HG02970 (cell line): ENCODE measurements at regions not wholly inside any gene's neighbourhood (a gene's known extent, or its start where the extent isn't known, plus 50 kb on each side); places are given as distances from the start of the nearest gene placed in this dataset.

Experiments
- ATAC-seq: cut with Tn5 transposase; IDR thresholded peaks from one replicate; pipeline ENCODE4 v1.9.1; 2021; ENCODE audit warnings: mild to moderate bottlenecking, moderate library complexity, moderate number of reproducible peaks; ENCODE audit not compliant: unreplicated experiment, low FRiP score

DNA sequence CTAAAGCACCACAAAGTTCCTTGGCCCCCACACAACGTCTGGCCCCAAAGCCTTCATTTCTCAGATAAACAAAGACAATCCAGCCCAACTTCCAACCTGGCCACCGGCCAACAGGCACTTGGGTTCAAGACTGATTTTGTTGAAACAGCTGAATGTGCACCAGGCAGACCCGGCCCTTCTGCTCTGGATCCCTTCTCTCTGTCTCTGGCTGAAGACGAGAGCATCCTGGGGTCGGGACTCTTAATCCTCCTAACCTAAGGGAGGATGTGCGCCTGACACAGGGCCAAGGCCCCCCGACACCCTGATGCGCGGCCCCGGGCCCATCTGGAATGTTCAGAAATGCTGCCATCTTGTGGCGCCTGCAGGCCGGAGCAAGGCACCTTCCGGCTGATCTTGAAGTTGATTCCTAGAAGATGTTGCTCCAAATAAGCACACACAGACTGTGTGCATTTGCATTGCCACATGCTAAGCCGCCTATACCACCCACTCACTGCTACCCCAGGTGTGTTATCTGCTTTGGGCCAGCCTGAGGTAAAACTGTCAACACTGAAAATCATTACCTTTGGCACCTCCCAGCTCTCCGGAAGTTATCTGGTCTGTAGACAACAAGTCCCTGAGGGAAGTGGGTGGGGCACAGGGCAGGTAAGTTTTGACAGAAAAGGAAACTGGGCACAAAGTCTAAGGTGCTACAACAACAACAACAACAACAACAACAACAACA is 98.4 kb upstream of the HABP2 start:
- no peak for ATAC-seq

DNA sequence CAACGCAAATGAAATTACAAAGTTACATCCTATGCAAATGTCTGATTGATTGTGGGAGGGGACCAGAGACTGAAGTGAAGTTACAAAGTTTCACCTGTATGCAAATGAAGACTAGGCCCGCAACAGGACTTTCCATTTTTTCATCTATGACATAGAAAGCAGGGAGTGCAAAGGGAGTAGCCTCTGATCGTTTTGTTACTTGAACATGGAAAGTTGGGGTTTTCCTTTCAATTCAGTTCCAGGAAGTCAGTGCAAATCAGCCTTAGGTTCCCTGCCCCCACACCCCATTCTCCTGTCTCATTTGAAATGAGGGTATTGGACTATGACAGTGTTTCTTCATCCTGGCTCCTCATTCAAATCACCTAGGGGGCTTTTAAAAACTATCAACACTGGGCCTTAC is 96.9 kb upstream of the HABP2 start:
- no peak for ATAC-seq

DNA sequence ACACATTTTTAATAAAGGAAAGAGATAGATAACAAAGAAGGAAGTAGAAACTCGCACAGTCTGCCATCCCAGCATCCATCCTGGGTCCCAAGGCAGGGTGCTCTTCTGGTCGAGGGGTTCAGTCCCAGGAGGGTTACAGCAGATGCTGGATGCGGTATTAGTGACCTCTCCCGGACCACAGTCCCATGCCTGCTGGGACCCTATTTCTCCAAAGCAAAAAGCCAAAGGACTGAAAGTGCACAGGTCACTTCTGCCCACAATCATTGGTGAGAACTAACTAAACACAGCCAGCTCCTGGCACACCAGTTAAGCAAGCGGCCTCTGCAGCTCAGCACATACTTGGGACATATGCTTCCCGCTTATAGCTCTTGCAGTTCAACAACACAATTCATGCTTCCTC is 96.1 kb upstream of the HABP2 start:
- no peak for ATAC-seq

DNA sequence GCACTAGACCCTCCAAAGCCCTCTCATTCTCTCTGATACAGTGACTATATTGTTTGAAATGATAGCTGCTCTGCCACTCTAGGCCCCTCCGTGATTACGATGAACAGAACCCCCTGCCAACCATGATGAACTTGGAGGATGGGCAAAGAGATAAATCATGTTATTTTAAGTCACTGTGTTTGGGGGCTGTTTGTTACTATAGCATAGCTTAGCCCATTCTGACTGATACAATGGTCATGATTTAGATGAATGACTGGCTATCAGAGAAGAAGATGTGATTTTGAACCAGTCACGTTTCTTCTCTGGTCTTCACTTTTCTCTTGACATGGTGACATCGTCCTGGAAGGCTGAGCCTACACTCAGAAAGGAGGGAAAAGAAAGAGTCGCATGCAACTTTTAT is 95.4 kb upstream of the HABP2 start:
- no peak for ATAC-seq

DNA sequence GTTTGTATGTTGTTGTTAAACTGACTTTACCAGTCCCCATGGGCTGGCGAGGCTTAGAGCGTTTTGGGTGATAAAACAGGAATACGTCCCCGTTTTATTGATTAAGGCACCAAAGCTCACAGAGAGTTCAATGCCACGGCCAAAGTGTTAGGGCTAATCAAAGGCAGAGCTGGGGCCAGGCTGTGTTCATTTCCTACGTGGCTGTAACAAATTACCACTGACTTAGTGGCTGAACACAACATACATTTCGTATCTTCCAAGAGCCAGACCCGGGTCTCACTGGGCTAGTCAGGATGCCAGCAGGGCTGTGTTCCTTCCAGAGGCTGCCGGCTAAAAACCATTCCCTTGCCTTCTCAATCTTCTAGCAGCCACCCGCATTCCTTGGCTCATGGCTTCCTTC is 94.4 kb upstream of the HABP2 start:
- no peak for ATAC-seq

DNA sequence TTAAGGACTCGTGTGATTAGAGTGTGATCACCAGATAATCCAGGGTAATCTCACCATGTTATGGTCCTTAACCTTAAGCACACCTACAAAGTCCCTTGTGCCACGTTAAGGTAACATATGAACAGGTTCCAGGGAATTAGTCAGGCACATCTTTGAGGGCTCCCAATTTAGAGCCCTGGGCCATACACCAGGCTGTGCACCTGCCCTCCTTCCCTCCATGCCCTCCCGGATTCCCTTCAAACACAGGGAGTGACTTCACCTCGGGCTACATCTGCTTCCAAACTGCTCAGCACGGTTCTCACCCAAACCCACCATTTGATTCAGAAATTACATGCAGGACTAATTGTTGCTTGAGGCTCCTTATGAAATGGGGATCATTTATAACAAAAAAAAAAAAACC is 93.9 kb upstream of the HABP2 start:
- ATAC-seq, result no peak

DNA sequence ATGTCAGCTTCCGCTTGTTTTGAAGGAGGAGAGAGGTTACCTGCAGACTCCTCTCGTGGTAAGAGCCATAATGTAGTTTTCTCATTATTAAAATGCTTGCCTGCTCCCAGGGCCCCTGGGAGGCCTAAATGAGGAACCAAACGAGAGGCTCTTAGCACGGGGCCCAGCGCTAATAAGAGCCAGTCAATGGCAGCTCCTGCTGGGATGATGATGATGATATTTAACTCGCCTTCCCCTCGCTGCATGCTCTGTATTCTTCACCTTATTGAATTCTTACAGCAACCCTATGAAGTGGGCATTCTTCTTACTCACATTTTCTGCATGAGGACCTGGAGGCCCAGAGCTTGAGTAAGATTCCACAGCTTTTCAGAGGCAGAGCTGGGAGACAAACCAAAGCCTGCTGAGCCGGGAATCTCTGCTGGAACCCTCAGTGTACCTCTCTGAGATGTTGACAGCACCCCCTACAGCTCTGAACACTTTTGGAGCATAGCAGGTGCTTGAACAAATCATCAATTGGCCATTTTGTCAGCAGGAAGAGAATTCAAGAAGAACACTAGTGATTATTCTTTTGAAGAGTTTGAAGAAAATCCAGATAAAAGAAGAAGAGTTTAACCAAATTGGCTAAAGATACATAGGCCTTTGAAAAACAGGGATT is 93.1 kb upstream of the HABP2 start:
- no peak for ATAC-seq

DNA sequence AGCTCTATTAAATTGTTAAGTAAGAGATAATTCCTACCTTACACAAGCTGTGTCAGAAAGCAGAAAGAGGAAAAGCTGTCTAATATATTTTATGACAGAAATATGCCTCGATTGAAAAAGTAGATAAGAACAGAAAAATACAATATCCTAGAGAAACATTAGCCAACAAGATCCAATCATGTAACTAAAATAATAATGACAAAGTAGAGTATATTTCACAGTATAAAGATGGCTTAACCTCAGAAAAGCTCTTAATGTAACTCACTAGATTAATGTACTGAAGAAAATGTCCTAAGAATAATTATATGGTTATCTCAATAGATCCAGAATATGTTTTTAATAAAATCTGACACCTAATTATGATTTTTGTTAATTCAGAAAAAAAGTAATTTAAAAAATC is 89.8 kb upstream of the HABP2 start:
- ATAC-seq, result no peak

DNA sequence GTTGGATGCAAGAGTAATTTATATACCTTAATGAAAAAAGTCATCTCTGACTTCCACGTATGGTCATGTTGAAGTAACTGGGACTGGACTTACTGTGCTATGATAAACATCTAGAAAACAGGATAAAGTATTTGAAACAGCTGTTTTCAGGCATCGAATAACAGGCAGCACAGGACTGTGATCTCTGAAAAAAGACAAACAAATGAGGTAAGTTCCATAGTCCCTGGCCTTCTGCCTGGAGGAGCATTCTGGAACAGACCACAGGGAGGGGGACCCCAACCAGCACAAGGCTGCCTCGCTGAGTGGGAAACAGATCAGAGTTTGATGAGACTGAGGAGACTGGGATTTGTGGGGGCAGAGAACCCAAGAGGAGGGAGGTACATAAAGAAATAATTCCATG is 89.1 kb upstream of the HABP2 start:
- no peak for ATAC-seq

DNA sequence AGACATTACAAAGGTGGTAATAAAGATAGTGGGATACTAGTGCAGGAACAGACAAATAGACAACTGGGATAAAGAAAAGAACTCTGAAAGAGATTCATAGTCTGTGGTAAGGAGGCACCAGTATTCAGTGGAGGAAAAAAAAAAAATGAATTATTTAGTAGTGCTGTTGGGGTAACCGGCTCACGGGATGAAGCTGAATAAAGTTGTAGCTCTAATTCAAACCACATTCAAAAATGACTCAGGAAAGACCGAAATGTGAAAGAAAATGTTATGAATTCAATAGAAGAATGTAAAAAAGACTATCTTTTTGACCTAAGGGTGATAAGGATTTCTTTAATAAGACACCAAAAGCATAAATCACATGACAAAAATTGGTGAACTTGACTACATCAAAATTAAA is 83.1 kb upstream of the HABP2 start:
- ATAC-seq, result no peak

DNA sequence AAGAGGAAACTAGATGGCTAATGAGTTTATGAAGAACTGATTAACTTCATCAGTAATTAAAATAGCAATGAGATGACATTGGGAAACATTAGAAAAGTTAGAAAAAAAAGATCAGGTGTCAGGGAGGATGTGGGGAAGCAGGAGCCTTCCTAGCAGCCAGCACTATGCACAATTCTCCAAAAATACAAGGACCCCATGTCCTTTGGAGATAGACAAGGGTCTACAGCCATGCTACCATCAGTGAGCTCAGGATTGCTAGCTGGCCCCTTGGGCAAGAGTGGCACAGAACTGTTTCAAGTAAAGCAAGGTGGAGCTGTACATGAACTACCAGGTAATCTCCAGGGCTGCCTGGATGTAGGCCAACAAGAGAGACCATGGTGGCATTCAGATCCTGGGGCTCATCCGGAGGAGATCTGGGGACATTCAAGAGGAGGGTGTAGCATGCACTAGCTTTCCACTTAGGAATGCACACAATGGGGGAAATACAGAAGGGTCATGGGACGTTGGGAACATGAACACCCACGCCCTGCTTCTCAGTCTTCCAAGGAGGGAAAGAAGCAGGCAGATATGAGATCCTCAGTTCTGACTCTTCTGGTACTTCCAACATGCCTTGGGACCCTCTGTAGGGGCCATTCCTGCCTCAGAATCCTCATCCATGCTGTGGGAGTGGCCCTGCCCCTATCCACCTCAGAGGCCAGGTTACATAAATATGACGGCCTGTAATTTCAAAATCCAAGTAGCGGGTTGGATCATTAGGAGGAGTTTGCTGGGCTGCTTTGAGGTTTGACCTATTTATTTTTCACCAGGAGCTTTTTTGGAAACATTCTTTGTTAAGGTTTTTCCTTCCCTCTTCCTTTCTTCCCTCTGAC is 82.2 kb upstream of the HABP2 start:
- no peak for ATAC-seq

DNA sequence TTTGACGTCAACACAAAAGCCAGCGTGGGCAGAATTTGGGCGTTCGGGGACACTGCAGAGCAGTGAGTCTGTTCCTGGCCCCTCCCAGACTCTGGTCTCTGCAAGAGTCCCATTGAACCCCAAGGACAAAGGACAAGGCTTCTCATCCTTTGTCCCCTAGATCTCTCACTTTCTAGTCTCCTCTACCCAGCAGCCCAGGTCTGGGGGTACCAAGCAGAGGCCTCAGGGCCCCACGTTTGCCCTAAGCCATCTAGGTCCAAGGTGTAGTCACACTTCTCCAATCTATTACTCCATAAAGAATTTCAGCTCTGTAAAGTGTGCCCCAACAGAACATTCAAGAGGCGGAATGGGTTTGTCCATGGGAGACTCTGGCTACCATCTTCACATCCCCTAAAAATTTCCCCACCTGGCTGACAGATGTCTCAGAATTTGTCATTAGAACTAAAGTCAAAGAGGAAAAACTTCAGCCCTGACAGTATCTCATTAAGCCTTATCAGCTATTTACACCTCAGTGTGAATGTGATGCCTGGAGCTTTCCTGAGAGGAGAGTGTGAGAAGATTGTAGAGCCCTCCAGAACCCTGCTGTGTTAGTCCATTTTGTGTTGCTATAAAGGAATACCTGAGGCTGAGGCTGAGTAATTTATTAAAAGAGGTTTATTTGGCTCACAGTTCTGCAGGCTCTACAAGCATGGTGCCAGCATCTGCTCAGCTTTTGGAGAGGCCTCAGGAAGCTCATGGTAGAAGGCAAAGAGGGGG is 81.4 kb upstream of the HABP2 start:
- no peak for ATAC-seq

DNA sequence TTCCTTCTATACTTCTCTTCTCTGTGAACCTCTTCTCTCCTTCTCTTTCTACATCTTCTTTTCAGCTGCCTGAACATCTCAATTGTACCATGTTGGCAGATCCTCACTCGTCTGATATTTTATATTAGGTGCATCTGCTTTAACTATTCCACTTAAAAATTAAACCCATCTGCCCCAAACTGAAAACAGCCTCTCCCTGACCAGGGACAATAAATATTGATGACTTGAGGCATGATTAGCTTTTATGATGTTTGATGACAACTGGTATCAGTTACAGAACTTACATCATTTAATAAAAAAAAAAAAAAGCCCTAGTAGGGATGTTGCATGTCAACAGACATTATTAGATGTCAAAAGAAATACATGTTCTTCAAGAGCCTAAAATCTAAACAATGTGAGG is 79.8 kb upstream of the HABP2 start:
- no peak for ATAC-seq

DNA sequence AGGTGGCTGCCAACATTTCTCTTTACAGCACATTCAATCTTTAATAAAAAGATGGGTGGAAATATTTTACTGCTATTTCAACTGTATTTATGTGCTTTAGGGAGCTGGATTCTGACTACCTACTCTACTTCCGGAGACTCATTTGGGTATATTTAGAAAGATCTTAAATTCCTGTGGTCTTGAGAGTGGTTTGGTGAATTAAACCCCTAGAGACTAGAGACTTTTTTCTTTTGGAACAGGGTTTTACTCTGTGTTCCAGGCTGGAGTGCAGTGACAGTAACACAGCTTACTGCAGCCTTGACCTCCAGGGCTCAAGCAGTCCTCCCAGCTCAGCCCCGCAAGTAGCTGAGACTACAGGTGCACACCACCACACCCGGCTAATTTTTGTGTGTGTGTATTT is 79.0 kb upstream of the HABP2 start:
- no peak for ATAC-seq

DNA sequence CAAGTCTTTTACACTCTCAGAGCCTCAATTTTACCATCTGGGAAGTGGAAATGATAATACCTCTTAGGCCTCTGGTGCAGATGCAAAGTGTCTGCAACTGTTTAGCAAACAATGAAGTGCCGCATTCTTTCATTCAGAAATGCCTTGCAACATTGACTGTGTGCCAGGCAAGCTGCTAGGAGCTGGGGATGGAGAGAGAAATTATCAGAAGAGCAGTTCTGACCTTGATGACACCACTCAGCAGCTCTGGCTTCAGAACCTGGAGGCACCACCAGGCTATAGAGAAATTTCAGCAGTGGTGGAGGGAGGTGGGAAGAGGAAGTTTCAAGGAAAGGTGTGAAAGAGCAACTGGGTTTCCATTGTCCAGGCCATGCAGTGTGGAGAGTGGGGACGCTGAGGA is 78.1 kb upstream of the HABP2 start:
- no peak for ATAC-seq

DNA sequence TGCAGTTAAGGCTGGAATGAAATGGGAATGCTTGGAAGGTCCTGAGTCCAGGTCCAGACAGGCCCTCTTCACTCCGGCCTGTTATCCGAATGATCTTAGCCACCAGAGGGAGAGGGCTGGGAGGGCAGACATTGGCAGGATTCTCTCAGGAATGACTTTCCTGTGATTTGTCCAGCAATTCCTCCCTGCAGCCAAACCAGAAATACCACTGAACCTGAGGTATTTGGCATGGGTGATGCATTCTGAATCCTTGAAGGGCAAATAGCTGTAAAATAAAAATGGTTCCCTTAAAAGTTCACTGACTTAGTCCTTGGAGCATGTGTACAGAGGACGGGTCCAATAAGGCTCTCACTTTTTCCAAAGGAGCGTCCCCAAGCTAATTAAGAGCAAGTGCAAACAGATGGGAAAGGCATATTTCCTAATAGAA is 77.5 kb upstream of the HABP2 start:
- ATAC-seq, result no peak

DNA sequence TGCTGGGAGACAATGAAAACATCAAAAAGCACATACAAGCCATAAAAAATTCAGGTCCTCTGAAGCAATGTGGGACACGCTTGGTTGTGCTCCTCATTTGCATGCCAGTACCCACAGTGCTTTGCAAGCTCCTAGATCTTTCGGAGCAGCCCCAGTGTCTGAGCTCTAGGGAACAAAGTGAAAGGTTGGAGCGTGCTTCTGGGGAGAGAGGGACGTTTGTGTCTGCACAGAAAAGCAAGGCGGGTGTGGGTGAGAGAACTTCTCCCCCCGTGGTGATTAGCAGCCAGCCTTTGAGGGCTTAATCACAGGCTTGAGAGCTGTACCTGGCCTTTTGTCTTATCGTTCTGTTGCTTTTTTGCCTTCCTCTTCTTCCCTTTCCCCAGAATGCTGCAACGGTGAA is 76.7 kb upstream of the HABP2 start:
- no peak for ATAC-seq

DNA sequence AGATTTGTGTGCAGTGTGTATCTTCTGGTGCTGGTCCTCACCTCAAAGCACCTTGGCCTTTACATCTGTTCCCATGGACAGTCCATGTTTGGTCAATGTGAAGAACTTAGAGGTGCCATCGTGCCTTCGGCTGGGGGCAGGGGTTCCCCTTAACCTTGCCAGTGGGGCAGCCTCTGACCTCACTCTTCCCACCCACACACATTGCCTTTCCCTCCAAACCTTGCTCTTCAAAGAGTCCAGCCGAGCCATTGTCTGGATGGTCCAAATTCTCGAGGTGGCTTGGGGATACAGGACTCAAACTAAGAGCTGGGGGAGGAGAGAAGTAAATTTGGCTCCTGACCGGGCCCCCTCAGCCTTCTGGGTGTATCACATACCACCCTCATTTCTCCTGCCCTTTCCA is 76.2 kb upstream of the HABP2 start:
- ATAC-seq, result no peak

DNA sequence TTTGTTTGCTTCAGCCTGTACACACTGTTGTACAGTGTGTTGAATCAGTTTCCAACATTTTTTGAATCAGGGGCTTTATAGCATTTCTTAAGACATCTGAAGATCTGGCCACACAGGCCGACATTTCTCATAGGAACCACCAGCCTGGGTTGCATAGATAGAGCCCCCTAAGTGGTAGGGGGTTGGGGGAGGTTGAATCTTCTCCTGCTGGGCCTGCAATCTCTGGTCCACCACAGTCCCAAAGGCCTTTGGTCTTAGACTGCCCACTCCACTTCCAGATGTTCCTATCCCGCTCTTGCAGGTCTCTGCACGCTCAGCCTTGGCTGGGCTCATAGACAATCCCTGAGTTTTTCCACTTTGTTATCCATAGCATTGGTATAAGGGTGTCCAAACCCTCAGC is 75.4 kb upstream of the HABP2 start:
- ATAC-seq, result no peak

DNA sequence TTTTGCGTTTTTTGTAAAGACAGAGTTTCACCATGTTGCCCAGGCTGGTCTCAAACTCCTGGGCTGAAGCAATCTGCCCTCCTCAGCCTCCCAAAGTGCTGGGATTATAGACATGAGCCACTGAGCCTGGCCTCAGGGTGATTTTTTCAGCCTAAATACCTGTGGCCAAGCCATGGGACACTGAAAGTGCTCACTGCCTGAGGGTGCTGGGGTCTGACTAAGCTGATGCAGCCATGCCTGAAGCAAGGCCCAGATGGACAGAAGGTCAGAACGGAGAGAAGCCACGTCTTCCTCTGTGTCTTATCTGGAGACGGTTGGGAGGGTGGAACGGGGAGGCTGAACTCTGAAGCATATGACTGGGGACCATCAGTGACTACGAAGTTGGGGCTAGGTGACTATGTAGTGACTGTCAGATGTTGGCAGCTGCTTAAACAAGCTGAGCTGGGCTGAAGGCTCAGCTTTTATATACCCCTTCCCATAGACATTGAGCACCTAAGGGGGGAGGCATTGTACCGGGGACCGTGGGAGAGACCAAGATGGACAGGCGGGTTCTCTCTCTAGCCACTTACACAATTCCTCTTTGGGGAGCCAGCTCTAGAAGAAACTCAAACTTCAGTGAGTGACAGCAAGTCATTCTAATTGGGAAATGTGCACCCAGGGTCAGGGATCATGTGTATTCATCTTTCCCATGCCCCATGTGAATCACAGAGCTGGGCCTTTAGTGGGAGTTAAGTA is 73.3 kb upstream of the HABP2 start:
- no peak for ATAC-seq
